ENCODE measurements at regions not wholly inside any gene's neighbourhood (a gene's known extent, or its start where the extent isn't known, plus 50 kb on each side); places are given as distances from the start of the nearest gene placed in this dataset.

DNA sequence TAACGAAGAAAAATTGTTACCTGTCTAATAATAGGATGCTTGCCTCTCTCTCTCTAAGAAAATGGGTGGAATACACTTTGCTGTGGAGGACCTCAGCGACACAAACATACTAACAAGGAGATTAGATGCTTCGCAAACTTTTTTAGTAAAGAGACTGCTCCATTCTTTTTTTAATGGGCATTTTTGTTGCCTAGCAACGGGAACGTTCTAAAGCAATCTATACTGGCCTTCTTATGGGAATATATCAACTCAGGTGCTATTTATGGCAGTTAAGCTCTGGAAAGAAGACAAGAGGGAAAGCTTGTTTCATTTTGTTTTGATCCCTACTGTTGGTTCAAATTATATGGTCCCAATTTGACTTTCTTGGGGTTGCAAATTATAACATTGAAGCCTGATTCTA, 86.8 kb upstream of the CBLN2 start:
- TF ChIP-seq, protein P1, sequence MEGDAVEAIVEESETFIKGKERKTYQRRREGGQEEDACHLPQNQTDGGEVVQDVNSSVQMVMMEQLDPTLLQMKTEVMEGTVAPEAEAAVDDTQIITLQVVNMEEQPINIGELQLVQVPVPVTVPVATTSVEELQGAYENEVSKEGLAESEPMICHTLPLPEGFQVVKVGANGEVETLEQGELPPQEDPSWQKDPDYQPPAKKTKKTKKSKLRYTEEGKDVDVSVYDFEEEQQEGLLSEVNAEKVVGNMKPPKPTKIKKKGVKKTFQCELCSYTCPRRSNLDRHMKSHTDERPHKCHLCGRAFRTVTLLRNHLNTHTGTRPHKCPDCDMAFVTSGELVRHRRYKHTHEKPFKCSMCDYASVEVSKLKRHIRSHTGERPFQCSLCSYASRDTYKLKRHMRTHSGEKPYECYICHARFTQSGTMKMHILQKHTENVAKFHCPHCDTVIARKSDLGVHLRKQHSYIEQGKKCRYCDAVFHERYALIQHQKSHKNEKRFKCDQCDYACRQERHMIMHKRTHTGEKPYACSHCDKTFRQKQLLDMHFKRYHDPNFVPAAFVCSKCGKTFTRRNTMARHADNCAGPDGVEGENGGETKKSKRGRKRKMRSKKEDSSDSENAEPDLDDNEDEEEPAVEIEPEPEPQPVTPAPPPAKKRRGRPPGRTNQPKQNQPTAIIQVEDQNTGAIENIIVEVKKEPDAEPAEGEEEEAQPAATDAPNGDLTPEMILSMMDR (IDR thresholded peaks at IDR 0.05): no peak
- TF ChIP-seq EZH2 (IDR thresholded peaks at IDR 0.05; ENCODE audit: borderline replicate concordance, insufficient read depth, low read depth, low read length, poor library complexity, severe bottlenecking): no peak
